ENCODE measurements at regions not wholly inside any gene's neighbourhood (a gene's known extent, or its start where the extent isn't known, plus 50 kb on each side); places are given as distances from the start of the nearest gene placed in this dataset.

DNA sequence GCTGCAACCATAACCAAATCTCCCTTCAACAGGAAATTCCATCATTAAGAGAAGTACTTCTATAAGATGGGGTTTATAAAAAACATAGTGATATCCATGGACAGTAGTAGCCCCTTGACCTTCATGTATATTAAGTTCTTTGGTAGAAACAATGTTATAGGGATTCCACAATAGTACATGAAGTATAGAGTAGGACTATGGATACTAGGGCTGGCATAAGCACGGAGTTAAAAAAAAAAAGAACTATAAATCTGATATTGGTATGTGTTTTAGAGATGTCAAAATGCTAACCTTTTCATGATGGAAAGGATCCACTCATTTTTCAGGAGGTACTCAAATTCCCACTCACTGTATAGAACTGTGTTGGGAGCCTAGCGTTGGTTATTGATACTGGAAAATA lies 337.6 kb downstream of the FGF10 start (continued):
- TF ChIP-seq, protein P1, sequence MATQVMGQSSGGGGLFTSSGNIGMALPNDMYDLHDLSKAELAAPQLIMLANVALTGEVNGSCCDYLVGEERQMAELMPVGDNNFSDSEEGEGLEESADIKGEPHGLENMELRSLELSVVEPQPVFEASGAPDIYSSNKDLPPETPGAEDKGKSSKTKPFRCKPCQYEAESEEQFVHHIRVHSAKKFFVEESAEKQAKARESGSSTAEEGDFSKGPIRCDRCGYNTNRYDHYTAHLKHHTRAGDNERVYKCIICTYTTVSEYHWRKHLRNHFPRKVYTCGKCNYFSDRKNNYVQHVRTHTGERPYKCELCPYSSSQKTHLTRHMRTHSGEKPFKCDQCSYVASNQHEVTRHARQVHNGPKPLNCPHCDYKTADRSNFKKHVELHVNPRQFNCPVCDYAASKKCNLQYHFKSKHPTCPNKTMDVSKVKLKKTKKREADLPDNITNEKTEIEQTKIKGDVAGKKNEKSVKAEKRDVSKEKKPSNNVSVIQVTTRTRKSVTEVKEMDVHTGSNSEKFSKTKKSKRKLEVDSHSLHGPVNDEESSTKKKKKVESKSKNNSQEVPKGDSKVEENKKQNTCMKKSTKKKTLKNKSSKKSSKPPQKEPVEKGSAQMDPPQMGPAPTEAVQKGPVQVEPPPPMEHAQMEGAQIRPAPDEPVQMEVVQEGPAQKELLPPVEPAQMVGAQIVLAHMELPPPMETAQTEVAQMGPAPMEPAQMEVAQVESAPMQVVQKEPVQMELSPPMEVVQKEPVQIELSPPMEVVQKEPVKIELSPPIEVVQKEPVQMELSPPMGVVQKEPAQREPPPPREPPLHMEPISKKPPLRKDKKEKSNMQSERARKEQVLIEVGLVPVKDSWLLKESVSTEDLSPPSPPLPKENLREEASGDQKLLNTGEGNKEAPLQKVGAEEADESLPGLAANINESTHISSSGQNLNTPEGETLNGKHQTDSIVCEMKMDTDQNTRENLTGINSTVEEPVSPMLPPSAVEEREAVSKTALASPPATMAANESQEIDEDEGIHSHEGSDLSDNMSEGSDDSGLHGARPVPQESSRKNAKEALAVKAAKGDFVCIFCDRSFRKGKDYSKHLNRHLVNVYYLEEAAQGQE (IDR thresholded peaks at IDR 0.05; ENCODE audit: low read depth, low read length) = no peak
- TF ChIP-seq, protein P2, sequence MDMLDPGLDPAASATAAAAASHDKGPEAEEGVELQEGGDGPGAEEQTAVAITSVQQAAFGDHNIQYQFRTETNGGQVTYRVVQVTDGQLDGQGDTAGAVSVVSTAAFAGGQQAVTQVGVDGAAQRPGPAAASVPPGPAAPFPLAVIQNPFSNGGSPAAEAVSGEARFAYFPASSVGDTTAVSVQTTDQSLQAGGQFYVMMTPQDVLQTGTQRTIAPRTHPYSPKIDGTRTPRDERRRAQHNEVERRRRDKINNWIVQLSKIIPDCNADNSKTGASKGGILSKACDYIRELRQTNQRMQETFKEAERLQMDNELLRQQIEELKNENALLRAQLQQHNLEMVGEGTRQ (IDR thresholded peaks at IDR 0.05; ENCODE audit: borderline replicate concordance, low read depth, low read length) = no peak
- TF ChIP-seq, protein P3, sequence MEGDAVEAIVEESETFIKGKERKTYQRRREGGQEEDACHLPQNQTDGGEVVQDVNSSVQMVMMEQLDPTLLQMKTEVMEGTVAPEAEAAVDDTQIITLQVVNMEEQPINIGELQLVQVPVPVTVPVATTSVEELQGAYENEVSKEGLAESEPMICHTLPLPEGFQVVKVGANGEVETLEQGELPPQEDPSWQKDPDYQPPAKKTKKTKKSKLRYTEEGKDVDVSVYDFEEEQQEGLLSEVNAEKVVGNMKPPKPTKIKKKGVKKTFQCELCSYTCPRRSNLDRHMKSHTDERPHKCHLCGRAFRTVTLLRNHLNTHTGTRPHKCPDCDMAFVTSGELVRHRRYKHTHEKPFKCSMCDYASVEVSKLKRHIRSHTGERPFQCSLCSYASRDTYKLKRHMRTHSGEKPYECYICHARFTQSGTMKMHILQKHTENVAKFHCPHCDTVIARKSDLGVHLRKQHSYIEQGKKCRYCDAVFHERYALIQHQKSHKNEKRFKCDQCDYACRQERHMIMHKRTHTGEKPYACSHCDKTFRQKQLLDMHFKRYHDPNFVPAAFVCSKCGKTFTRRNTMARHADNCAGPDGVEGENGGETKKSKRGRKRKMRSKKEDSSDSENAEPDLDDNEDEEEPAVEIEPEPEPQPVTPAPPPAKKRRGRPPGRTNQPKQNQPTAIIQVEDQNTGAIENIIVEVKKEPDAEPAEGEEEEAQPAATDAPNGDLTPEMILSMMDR (IDR thresholded peaks at IDR 0.05) = no peak
- no peak for TF ChIP-seq GATA2 (CRISPR knock-in tag; IDR thresholded peaks at IDR 0.05)

DNA sequence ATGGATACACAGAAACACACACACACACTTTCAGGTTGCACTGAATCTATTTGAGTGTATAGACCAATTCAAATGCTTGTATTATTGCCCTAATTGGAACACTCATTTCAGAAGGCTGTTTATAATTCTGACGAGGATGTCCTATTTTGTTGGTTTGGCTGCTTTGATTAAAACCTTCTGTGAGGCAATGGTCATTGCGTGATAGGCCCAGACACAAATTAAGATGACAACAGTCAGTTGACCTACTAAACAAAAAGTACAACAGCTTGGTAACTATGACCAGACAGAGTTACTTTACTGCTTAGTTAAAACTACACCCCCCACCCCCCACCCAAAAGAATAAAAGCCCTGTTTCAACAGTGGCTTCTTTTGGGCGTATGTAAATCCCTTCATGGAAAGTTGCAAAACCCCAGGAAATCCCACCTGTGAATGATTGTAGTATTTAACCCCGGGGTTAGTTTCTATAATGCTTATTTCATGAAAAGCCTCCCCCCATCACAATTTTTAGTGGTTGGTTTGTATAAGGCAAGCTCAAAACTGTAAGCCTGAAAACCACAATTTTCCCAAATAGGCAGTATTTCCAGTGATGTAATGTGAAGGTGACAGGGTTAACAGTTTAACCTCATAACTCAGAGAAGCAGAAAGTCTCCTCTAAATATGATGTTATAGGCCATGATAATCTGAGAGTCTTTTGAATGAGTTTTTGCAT lies 340.8 kb downstream of the FGF10 start:
- Histone ChIP-seq H3K9me3 (no peaks in the 10 kb centered on the region), H3K4me3 (ENCODE audit: low read depth in 2 of 2, low read length in 1 of 2) (no peak overlapping the region), H3K9me2 (no peaks in the 10 kb centered on the region), H3K9ac (no peak overlapping the region), H3F3A (replicated peaks; ENCODE audit: insufficient read depth) (no peaks in the 10 kb centered on the region), H3K4me1 (ENCODE audit: control insufficient read depth in 1 of 2, insufficient read depth in 2 of 2, low read depth in 1 of 2, low read length in 1 of 2) (no peaks in the 10 kb centered on the region), H2AFZ (ENCODE audit: low read depth) (no peak overlapping the region), H3K4me2 (no peak overlapping the region), H4K20me1 (ENCODE audit: insufficient read depth) (no peaks in the 10 kb centered on the region), H3K27me3 (ENCODE audit: insufficient read depth) (no peaks in the 10 kb centered on the region), H3K27ac (ENCODE audit: low read depth in 2 of 2, low read length in 1 of 2) (no peak overlapping the region), H3K36me3 (replicated peaks in 1 of 2; ENCODE audit: control insufficient read depth in 1 of 2, insufficient read depth in 2 of 2, low read length in 1 of 2) (no peaks in the 10 kb centered on the region), H3K79me2 (ENCODE audit: insufficient read depth) (no peaks in the 10 kb centered on the region)
- ChIA-PET POLR2A (no interaction called here), CTCF (no interaction called here)
- 6% methylated on average over 4 of the region's 4 CpGs for WGBS (ENCODE audit: low lambda C conversion rate)
- no peak for DNase-seq
- TF ChIP-seq NRF1 (IDR thresholded peaks at IDR 0.05; ENCODE audit: low read depth, low read length) (no peak), POLR2AphosphoS5 (IDR thresholded peaks at IDR 0.05; ENCODE audit: low read depth, low read length) (no peak)

Data from SK-N-SH (cell line).